CD4-positive, CD25-positive, alpha-beta regulatory T cell (primary cell): ENCODE measurements at regions not wholly inside any gene's neighbourhood (a gene's known extent, or its start where the extent isn't known, plus 50 kb on each side); places are given as distances from the start of the nearest gene placed in this dataset.
"Not testable (repeated sequence)": the region's sequence is repeated elsewhere in the genome, so short reads cannot be mapped to it uniquely, and the experiment has no call there.

Source experiments
- ATAC-seq, 2 donors: fragments of 150-1000 bp; cut with Tn5 transposase; one replicate each; pipeline ENCODE4 v1.10.0; 2021; ENCODE audit warnings: low read depth in 2 of 2, moderate number of reproducible peaks in 2 of 2, moderate library complexity in 1 of 2
- DNase-seq, 3 donors: peaks; one replicate each; pipeline versions ENCODE4 v3.0.0 to v3.0.0-alpha.2; 2012 to 2022; ENCODE audit warnings: mixed read lengths in 1 of 3
- H3K27ac ChIP-seq: one replicate; pipeline ENCODE4 v1.7.0; 2013; ENCODE audit warnings: mild to moderate bottlenecking, low read length; ENCODE audit not compliant: insufficient read depth, poor library complexity, severe bottlenecking
- H3K27me3 ChIP-seq: one replicate; pipeline ENCODE4 v1.7.0; 2013; ENCODE audit warnings: low read length; ENCODE audit not compliant: control insufficient read depth, insufficient read depth
- H3K36me3 ChIP-seq: one replicate; pipeline ENCODE4 v1.7.0; 2013; ENCODE audit warnings: mild to moderate bottlenecking, low read length, moderate library complexity; ENCODE audit not compliant: control insufficient read depth, insufficient read depth
- H3K4me1 ChIP-seq: 2 replicates; pipeline ENCODE4 v1.7.0; 2013; ENCODE audit warnings: mild to moderate bottlenecking, low read length; ENCODE audit not compliant: insufficient read depth, control insufficient read depth, poor library complexity, severe bottlenecking
- H3K4me3 ChIP-seq: one replicate; pipeline ENCODE4 v1.7.0; 2013; ENCODE audit warnings: low read depth, mild to moderate bottlenecking, low read length, moderate library complexity
- H3K9me3 ChIP-seq, 2 experiments: 1 replicate in 1 of 2; 2 replicates in 1 of 2; pipeline ENCODE4 v1.7.0; 2013; ENCODE audit warnings: low read length in 2 of 2, mild to moderate bottlenecking in 1 of 2, moderate library complexity in 1 of 2; ENCODE audit not compliant: control insufficient read depth in 2 of 2
- H3K27ac Mint-ChIP-seq, 3 donors: one replicate each; pipeline ENCODE4 v1.8.0; 2020 to 2022; ENCODE audit warnings: mild to moderate bottlenecking in 3 of 3, mixed read lengths in 3 of 3, moderate library complexity in 2 of 3
- H3K27me3 Mint-ChIP-seq: one replicate; pipeline ENCODE4 v1.8.0; 2022; ENCODE audit warnings: mild to moderate bottlenecking, mixed read lengths
- H3K36me3 Mint-ChIP-seq: one replicate; pipeline ENCODE4 v1.8.0; 2020; ENCODE audit warnings: mixed read lengths
- H3K4me1 Mint-ChIP-seq, 4 donors: one replicate each; pipeline ENCODE4 v1.8.0; 2020 to 2022; ENCODE audit warnings: mixed read lengths in 4 of 4, mild to moderate bottlenecking in 1 of 4
- H3K4me3 Mint-ChIP-seq, 4 donors: one replicate each; pipeline ENCODE4 v1.8.0; 2020 to 2022; ENCODE audit warnings: mild to moderate bottlenecking in 4 of 4, mixed read lengths in 4 of 4, moderate library complexity in 3 of 4
- H3K9me3 Mint-ChIP-seq, 7 donors: one replicate each; pipeline ENCODE4 v1.8.0; 2020 to 2022; ENCODE audit warnings: mixed read lengths in 7 of 7, mild to moderate bottlenecking in 3 of 7, moderate library complexity in 2 of 7

GRCh38 chr15:31635715-31636114, 309.1 kb downstream of the KLF13 start:
- H3K4me3 Mint-ChIP-seq, H3K9me3 ChIP-seq, H3K4me3 ChIP-seq, H3K4me1 ChIP-seq, H3K9me3 Mint-ChIP-seq, H3K27ac ChIP-seq, H3K36me3 Mint-ChIP-seq, DNase-seq, ATAC-seq, H3K27me3 ChIP-seq, H3K36me3 ChIP-seq: not testable (repeated sequence)
- H3K4me1 Mint-ChIP-seq, result peaks cover 0 to 21% (median 10%) of the 10 kb centered on the region in 4 donors
- H3K27me3 Mint-ChIP-seq, result peaks cover 11% of the 10 kb centered on the region
- H3K27ac Mint-ChIP-seq, result peak overlapping the region in 1 of 3 donors; percentile 6

- H3K27me3 ChIP-seq, H3K27ac ChIP-seq, H3K4me1 ChIP-seq, H3K36me3 ChIP-seq, H3K36me3 Mint-ChIP-seq, H3K9me3 ChIP-seq, H3K9me3 Mint-ChIP-seq: not testable (repeated sequence)
- Mint-ChIP-seq H3K27ac (peak overlapping the region in 2 of 3 donors; percentile 45 to 83), H3K4me3 (peak overlapping the region in 3 of 4 donors; percentile 44 to 76 (median 72)), H3K27me3 (peaks cover 13% of the 10 kb centered on the region), H3K4me1 (peaks cover 0 to 21% (median 10%) of the 10 kb centered on the region in 4 donors)
- peak overlapping the region; percentile 49 for H3K4me3 ChIP-seq
- ATAC-seq, result peak in 1 of 2 donors; percentile 58
- DNase-seq, result peak in 2 of 3 donors; percentile 12 to 13
Measured at GRCh38 chr15:31636911-31637310, 310.3 kb downstream of the KLF13 start.

GRCh38 chr15:31643955-31644354, 317.3 kb downstream of the KLF13 start:
- H3K9me3 Mint-ChIP-seq, H3K4me1 ChIP-seq, ATAC-seq: not testable (repeated sequence)

GRCh38 chr15:31644761-31645160, 318.1 kb downstream of the KLF13 start:
- H3K27me3 ChIP-seq, H3K27ac ChIP-seq, H3K36me3 ChIP-seq, H3K27ac Mint-ChIP-seq, H3K4me1 ChIP-seq, H3K4me3 Mint-ChIP-seq, ATAC-seq, H3K4me3 ChIP-seq, H3K36me3 Mint-ChIP-seq, DNase-seq, H3K4me1 Mint-ChIP-seq, H3K9me3 Mint-ChIP-seq, H3K9me3 ChIP-seq: not testable (repeated sequence)
- H3K27me3 Mint-ChIP-seq, result peaks cover 16% of the 10 kb centered on the region

More at GRCh38 chr15:31643955-31644354, 317.3 kb downstream of the KLF13 start:
- not testable (repeated sequence) for H3K36me3 Mint-ChIP-seq, H3K27ac Mint-ChIP-seq, DNase-seq, H3K27ac ChIP-seq, H3K4me1 Mint-ChIP-seq, H3K4me3 ChIP-seq, H3K4me3 Mint-ChIP-seq, H3K9me3 ChIP-seq, H3K36me3 ChIP-seq, H3K27me3 ChIP-seq
- peaks cover 16% of the 10 kb centered on the region for H3K27me3 Mint-ChIP-seq

- not testable (repeated sequence) for H3K4me3 ChIP-seq, H3K9me3 ChIP-seq, H3K27me3 Mint-ChIP-seq, ATAC-seq, H3K27me3 ChIP-seq, H3K9me3 Mint-ChIP-seq, H3K4me1 ChIP-seq, H3K36me3 Mint-ChIP-seq, H3K36me3 ChIP-seq, H3K4me3 Mint-ChIP-seq, H3K4me1 Mint-ChIP-seq, H3K27ac Mint-ChIP-seq, H3K27ac ChIP-seq, DNase-seq
Measured at GRCh38 chr15:31647337-31647826, 320.7 kb downstream of the KLF13 start.

GRCh38 chr15:31649634-31650033, 323.0 kb downstream of the KLF13 start:
- H3K4me1 ChIP-seq, H3K27ac ChIP-seq, H3K4me3 ChIP-seq, H3K27me3 Mint-ChIP-seq, H3K36me3 Mint-ChIP-seq, H3K27ac Mint-ChIP-seq, H3K4me3 Mint-ChIP-seq, ATAC-seq, H3K9me3 ChIP-seq, H3K36me3 ChIP-seq, H3K9me3 Mint-ChIP-seq, DNase-seq, H3K27me3 ChIP-seq, H3K4me1 Mint-ChIP-seq: not testable (repeated sequence)

DNA sequence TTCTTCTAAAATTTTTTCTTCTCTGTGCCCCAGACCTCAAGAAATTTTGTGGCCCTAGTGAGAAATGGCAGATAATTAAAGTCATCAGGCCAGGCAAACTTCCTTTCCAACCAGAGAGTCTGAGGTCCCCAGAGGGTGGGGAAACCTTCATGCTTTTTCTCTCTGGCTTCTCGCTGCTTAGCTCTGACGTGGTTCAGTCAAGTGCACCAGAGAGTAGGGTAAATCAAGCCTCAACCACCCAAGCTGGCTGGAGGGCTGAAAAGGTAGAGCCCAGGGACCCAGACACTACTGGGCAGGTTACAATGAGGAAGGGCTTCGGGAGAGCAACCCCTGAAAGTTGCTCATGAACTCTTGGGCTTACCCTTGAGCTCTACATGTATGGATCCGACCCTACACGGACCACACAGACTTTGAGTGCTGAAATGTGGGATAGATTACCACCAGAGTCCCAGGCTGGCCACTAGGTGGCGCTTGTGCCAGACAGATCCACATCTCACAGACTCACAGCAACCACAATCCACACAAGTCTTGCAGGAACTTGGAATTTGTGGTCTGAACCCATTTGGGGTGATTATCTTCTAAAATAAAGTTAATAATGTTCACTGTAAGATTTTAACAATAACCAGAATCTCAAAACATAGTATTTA, 323.5 kb downstream of the KLF13 start:
- H3K27ac ChIP-seq, H3K36me3 ChIP-seq, H3K27ac Mint-ChIP-seq, H3K4me3 Mint-ChIP-seq, H3K27me3 ChIP-seq, H3K9me3 ChIP-seq, H3K4me3 ChIP-seq, H3K4me1 ChIP-seq, H3K27me3 Mint-ChIP-seq, H3K4me1 Mint-ChIP-seq, H3K9me3 Mint-ChIP-seq, H3K36me3 Mint-ChIP-seq: not testable (repeated sequence)
- ATAC-seq (peak in 1 of 2 donors; percentile 57), DNase-seq (peak in 2 of 3 donors; percentile 15 to 23)

DNA sequence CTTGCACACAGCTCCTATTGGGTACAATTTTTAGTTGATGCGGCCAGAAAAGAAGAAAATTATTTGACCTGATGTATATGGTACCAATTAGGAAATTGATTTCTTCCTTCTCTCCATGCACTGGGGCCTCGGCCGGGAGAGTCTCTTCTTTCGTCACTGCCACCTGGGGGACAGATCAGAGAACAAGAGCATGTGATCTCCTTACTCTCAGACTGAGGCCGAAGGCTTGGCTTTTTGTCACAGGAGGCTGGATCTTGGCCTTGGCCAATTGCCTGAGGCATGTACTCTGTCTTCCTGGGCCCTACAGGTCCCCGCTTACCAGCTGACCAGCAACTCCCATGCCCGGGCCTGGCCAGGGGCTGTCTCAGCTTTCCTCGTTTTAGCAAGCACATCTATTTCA, 330.3 kb downstream of the KLF13 start:
- not testable (repeated sequence) for H3K36me3 ChIP-seq, H3K4me3 Mint-ChIP-seq, H3K4me3 ChIP-seq, H3K27ac Mint-ChIP-seq, H3K36me3 Mint-ChIP-seq, DNase-seq, H3K27me3 Mint-ChIP-seq, H3K4me1 ChIP-seq, H3K9me3 ChIP-seq, H3K27ac ChIP-seq, ATAC-seq, H3K27me3 ChIP-seq, H3K9me3 Mint-ChIP-seq, H3K4me1 Mint-ChIP-seq
